ENCODE measurements at regions not wholly inside any gene's neighbourhood (a gene's known extent, or its start where the extent isn't known, plus 50 kb on each side); places are given as distances from the start of the nearest gene placed in this dataset.

DNA sequence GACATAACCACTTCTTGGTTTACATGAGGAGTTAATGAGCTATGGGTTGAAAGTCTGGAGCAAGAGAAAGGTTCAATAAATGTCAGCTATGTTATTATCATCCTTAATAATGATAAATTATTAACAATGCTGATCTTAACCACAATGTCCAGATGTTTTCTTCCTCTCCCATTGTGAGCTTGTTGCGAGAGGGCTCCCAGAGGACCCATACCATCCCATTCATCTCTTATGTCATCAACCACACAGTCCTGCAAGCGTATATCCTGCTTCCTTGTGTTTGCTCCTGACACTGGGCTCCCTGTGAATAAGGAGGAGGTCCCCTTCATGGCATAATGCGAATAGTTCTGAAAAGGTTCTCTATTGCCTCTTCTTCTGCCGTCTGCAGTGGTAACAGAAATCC lies 266.8 kb downstream of the TLE3 start:
- no peak for DNase-seq (ENCODE audit: low read depth in 3 of 3, low spot score in 1 of 3)

DNA sequence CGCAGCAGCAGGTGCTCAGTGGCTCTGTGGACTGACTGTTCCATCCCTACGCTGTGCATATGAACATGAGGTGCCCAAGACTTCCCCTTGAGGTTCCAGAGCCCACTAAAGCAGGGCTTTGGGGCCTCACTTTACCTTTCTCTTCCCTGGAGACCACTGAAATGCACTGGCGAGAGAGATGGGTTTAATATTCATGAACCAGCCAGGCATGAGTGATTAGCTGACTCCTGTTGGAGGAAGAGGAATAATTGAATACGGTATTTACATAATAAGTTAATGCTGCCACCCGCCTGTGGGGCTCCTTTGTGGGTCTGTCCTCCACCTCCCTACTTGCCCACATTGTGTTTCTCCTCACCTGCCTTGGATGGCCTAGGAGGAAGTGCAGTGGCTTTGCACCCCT lies 263.4 kb downstream of the TLE3 start:
- no peak for DNase-seq (ENCODE audit: low read depth in 3 of 3, low spot score in 1 of 3)

DNA sequence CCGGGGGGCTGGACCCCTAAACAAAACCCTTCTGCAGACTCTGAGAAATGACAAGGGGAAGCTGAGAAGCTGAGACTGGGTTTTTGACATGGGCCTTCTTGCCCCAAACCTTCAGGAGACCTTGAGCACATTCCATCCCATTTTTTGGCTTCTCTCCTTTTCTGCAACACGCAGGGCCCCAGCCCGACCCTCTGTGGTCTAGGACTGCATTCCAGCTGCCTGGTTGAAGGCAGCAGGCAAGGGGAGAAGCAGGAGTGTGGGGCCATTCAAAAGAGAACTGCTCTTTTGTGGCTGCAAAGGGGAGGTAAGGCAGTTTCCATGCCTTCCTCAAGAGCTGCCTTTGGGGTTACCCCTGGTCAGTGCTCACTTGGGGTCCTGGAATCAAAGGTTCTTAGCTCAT lies 263.0 kb downstream of the TLE3 start:
- DNase-seq (ENCODE audit: low read depth in 3 of 3, low spot score in 1 of 3) = no peak

DNA sequence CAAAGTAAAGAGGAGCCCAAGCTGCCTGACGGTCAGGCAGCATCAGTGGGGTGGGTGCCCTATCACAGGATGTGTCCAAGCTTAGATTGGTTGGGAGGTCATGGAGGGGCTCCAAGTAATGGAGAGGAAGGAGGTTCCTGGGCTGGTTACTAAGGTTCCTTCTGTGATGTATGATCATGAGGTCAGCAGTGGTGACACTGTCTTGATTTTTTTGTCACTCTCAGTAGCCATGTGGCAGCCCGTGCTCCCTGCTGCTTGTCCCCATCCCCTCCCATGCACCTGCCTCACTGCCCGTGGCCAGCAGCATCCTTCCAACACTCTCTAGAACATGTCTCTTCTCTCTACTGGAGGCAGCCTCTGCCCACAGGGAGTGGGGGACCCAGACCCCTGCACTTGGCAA lies 261.7 kb downstream of the TLE3 start:
- DNase-seq (ENCODE audit: low read depth in 3 of 3, low spot score in 1 of 3) = no peak

DNA sequence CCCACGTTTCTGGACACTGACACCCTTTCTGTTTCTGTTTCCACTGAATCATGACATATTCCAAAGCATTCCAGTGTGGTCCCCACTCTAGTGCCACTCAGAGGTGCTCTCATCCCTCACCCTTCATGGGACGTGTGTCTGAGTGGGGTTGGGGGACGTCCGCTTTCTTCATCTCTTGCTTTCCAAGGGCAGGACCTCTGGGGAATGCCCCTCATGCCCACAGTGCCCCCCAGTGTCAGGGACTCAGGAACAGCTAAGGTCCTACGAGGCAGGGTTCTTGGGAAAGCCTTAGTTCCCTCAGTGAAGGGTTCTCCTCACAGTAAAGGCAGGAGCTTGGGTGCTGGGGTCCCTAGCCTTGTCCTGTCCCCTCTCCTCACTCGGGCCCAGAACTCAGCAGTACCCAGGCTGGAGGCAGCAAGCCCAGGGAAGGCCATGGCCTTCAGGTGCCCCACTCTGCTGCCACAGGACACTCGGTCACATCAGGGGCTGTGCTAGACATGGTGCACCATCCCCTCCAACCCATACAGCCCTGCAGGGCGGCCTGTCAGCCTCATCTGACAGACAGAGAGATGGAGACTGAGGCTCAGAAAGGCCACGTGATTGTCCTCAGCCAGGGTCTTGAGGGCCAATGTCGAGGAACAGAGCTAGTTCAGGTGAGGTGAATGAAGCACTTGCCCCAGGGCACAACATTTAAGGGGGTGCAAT lies 261.0 kb downstream of the TLE3 start:
- no peak for DNase-seq (ENCODE audit: low read depth in 3 of 3, low spot score in 1 of 3)

DNA sequence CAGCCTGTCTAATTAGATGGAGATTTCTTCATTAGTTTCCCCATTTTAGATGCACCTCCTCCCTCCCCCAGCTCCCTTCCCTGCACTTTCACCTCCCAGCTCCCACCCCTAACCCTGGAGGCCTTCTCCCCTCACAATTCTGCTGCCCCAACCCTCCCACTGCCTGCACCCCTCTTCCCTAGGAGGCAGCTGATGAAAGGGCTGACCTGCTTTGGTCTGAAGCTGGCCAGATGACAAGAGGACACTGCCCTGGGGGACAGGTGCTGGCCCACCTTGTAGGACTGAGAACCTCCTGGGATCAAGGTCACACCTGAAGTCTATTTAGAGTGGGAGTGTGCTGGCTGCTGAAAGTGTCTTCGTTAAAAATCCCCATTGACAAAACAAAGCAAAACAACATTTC lies 259.4 kb downstream of the TLE3 start:
- no peak for DNase-seq (ENCODE audit: low read depth in 3 of 3, low spot score in 1 of 3)

DNA sequence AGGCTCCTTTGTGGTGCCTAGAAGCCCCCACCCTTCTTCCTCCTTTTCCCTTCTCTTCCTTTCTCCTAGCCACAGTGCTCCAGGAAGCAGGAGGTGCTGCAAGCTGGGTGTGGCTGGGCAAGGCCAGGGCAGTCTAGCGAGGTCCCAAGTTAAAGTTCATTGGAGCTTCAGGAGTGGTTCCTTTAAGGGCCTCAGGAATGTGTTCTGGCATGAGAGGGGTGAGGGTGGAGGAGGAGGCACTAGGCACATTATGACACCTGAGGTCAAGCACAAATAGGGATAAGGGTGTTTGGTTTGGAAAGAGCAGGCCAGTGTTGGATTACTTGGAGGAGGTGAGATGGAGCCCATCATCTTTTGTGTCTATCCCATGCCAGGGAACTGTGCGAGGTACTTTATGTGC lies 258.7 kb downstream of the TLE3 start:
- no peak for DNase-seq (ENCODE audit: low read depth in 3 of 3, low spot score in 1 of 3)

DNA sequence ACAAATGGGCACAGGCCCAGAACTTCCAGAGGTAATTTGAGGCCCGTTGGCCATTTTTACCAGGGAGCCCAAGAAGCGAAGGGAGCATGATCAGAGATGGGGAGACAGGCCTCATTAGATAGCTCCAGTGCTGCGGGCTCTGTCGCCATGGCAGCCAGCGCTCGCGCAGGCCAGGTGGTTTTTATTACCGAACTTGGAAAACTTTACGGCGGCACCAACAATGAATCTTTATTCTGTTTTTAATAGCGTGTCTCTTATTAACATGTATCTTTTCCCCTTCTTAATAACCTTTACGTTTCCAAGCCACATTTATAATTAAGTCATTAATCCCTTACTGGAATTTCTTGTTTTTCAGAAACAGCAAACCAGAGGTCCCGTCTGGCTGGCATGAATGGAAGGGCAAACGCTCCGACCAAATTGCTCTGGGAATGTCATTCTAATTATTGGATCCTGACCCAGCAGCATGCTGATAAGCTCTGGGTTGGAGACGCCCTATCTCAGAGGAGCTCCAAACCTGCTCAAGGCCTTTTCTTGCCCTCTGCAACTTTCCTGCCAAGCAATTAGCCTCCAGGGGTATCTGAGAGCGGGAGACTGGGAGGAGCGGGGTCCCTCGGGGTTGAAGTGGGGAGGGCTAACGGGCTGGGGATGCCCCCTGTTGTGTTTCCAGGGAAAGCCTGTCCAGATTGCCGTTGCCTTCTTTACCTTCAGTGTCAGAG lies 256.4 kb downstream of the TLE3 start:
- no peak for DNase-seq (ENCODE audit: low read depth in 3 of 3, low spot score in 1 of 3)

DNA sequence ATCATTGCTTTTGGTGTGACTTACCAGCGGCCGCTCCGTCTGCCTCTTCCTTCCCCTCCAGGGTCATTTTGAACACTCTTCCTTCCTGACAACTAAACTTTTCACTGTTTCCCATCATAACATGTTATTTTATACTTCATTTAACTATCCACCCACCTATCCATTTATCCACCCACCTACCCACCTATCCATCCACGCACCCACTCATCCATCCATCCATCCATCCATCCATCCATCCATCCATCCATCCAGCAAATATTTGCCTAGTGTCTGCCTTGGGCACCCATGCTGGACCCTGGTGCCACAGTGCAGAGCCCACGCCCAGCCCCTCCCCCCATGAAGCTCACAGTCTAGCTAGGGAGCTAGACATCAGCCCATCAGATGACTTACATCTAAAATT lies 254.9 kb downstream of the TLE3 start:
- DNase-seq (ENCODE audit: low read depth in 3 of 3, low spot score in 1 of 3) = no peak

DNA sequence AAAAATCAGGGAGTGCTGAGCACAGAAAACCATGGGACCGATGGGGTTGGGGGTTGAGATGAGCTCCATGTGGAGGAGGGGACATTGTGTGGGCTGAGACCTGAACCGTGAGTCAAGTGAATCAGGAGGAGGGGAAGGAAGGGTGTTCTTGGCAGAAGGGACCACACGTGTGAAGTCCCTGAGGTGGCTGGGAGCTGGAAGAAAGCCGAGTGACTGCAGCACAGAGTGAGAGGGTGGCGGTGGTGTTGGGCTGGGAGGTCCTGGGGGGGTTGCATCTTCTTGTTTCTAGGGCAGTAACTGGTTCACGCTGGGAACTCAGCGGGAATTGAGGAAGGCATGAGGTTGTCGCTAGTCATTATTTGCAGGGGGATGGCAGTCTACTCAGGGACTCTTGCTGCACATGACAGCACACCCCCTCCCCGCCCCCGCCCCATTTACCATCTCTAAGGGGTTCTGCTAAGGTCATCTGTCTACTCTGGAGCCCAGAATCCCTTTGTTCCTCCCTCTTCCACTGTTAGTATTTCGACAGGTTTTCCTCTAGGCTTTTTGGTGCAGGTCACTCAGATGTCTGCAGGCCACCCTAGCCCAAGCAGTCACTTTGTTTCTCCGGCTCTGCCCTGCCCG lies 254.3 kb downstream of the TLE3 start:
- no peak for DNase-seq (ENCODE audit: low read depth in 3 of 3, low spot score in 1 of 3)

DNA sequence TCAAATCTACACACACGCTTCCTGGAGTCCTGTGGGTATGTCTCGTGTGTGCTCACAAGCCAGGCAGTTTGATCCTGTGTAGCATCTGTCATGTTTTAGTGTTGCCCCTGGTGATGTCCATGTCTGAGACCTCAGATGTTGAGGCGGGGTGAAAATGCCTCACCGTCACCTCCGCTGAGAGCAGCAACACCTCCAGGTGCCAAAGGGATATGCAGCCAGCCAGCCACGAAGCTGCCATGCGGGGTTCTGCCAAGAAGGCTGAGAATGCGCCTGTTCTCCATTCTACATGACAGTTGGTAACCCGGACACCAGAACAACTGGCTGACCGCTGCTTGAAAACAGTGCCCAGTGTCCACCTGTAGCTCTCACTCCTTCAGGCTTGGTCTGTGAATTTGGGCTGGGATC lies 253.8 kb downstream of the TLE3 start:
- no peak for DNase-seq (ENCODE audit: low read depth in 3 of 3, low spot score in 1 of 3)

DNA sequence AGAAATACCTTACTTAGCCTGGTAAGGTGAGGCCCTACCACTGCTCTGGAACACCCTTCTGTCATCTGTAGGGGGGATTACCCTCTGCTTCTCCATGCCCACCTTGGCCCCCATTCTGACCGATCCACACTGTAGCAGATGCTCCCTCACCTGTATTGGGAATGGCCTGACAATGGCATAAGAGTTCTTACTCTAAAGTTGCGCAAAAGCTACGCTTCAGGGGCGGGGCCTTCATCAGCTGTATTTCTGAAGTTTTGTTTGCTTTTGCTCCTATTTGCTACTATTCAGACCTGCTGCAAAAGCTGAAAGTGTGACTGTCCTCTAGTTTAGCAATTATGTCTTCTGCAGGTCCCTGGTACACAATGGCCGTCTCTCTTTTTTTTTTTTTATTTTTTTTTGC lies 252.6 kb downstream of the TLE3 start:
- DNase-seq (ENCODE audit: low read depth in 3 of 3, low spot score in 1 of 3) = no peak

DNA sequence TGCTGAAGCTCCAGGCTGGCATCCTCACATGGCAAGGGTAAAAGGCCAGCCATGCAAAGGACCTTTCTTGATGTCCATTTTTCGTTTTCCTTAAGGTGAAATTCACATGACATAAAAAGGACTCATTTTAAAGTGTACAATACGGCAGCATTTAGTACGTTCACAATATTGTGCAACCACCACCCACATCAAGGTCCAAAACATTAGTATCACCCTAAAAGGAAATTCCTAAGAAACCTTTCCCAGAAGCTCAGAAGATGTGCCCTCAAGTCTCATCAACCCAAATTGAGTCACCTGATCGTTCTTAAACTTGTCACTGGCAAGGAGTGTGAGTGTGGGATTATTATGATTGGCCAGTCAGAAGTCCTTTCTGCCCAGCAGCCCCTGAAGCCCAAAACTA lies 250.1 kb downstream of the TLE3 start:
- DNase-seq (ENCODE audit: low read depth in 3 of 3, low spot score in 1 of 3) = no peak

DNA sequence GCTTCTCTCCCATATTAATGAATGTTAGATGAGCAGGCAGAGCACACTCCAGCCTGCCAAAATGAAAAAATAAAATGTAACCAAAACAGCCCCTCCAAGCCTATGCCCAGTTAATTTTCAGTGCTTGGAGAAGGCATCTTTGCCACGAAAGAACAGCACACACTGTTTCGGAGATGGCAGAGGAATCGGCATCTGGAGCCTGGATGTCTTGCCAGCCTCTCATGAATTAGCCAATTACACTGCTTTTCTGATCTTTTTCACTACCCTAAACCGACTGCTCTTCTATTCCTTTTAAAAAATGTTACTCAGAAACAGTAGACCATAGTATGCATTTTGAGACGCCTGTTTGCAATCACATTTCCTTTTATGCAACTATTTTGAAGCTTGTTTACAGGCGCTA lies 249.6 kb downstream of the TLE3 start:
- DNase-seq (ENCODE audit: low read depth in 3 of 3, low spot score in 1 of 3) = no peak

DNA sequence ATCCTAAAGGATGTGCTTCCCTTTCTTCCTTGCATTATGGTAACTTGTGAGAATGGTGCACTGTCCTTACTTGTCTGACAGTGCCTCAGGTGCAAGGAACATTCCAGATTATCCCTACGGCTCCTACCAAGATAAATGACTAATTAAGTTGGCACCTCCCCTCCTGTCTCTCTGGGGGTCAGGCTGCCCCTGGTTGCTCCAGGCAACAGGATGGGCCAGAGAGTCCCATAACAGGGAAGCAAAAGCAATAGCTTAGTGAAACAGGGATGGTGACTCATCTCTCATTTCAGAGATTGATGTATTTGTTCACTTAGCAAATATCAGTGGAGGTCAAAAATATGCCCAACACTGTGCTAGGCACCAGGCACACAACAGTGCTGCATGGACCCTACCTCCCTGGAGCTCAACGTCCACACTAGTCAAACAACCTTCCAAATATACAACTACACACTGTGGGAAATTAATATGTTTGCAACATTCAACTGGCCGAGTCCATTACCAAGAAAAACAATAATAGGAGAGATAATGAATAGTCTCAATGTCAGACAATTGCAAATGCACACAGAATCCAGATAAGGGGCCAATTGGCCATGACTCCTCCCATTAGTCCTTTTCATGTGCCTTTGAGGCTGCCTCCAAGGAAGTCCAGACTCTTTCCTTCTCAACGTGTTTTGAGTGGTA lies 249.0 kb downstream of the TLE3 start:
- DNase-seq (ENCODE audit: low read depth in 3 of 3, low spot score in 1 of 3) = no peak

DNA sequence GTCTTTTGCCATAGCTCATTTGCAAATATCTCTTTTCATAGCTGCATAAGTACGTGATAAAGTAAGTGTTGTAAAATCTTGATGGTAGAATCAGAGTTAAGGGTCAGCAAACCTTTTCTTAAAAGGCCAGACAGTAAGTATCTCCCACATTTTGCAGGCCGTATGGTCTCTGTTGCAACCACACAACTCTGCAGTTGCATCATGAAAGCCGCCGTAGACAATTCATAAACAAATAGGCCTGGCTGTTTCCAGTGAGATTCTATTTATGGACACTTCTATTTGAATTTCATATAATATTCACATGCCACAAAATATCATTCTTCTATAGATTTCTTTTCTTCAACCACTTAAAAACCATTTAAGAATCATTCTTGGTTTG lies 248.5 kb downstream of the TLE3 start:
- DNase-seq (ENCODE audit: low read depth in 3 of 3, low spot score in 1 of 3) = no peak

DNA sequence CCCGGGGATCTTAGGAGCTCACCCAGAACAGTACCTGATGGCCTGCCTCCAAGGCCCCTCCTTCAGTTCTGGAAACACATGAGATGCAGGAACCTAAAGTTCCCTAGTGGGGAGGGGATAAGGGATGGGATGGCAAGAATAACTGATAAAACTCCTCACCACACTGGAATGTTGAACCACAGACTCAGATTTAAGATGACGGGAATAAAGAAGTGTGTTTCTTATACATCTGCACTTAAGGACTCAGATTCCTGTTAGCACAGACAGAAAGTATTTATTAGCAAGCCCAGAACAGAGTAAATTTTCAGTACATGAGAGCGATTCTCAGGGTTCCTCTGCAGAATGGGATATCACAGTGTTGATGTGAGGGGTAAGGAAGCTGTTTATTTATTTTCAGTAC lies 245.2 kb downstream of the TLE3 start:
- no peak for DNase-seq (ENCODE audit: low read depth in 3 of 3, low spot score in 1 of 3)

DNA sequence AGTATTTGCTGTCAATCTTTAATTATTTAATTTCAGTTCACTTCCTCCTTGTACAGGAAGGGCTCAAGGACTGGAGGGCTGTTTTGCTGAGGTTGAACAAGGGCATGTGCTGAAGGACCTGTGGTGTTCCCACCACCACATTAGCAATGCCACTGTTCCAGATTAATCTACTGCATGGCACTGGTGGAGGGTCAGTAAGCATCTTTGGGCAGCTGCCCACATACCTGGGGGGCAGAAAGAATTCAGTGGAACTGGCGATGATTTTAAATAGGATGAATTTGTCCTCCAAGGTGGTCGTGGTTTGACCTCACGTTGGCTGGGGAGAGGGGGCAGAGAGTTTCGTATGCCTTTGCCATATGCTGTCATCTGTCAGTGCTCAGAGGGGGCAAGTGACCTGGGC lies 244.8 kb downstream of the TLE3 start:
- no peak for DNase-seq (ENCODE audit: low read depth in 3 of 3, low spot score in 1 of 3)

DNA sequence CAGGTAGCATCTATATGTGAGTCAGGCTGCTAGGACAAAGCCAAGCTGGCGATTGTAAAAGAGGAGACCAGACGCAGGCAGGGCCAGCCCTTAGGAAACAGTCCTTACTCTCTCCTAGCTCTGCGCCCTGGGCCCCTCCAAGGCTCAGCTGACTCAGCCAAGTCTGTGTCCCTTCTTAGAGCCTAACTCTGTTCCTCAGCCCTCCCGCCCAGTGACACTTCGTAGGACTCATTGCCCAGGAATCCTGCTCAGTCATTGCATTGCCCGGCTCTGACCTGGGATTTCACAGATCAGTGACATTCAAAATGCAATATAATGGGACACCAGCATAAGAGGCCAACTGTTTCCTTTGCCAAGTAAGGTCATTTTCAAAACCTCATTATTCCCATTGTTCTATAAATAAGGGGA lies 244.2 kb downstream of the TLE3 start:
- DNase-seq (ENCODE audit: low read depth in 3 of 3, low spot score in 1 of 3) = no peak

DNA sequence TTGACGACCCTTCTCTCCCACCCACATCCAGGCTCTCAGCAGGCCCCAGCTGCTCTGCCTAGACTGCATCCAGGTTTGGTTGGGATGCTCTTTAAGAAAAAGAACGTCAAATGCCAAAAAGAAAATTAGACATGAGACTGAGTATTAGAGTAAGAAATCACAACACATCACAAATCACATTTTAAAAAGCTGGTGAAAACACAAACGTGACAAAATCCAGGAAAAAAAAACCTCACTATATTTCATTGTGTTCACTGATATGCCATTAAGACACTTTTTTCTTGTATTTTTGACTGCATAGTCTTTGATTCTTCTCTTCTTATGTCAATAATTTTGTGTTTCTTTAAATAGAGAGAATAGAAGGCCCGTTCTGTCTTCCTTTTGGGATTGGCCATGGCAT lies 243.7 kb downstream of the TLE3 start:
- DNase-seq (ENCODE audit: low read depth in 3 of 3, low spot score in 1 of 3) = no peak

DNA sequence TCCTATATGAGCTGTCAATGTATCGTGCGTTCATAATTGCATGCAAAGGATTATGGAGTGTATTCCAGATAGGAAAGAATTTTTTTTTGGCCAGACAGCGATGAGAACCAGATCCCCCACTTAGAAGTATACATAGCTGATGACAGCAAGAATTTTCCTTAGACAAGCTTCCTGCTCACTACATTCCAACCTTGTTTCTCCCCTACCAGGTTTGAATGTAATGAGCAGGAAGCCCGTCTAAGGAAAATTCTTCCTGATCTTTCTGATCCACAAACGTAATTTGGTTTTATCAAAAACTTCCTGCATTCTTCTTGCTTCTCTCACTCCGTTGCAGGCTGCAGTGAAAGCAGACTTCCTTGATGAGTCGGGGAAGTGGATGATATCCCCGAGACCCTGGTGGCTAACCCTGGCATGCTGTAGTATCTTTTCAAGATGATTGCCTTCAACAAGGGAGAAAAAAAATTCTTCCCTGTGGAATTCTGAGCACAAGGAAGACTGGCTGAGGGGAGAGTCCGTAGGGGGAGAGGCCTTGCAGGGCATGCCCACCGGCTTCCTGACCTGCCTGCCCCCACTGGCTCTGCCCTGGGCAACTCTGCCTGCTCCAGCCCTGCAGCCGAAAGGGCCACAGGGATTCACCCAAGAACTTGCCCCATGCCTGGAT lies 243.1 kb downstream of the TLE3 start:
- DNase-seq (ENCODE audit: low read depth in 3 of 3, low spot score in 1 of 3) = no peak
